PC-3 (cell line): ENCODE measurements at regions not wholly inside any gene's neighbourhood (a gene's known extent, or its start where the extent isn't known, plus 50 kb on each side); places are given as distances from the start of the nearest gene placed in this dataset.
A peak's percentile ranks its signal among the peaks of the same experiment; 100 is the strongest.

Experiments used
- ATAC-seq: fragments of 200-7000 bp; cut with Tn5 transposase; 2 replicates; pipeline ENCODE4 v1.9.1; 2020; ENCODE audit warnings: mild to moderate bottlenecking, moderate library complexity
- BruUV-seq: library from RNA; stranded (reverse); fragments of 400-500 nt; replicated peaks from 2 replicates; lab custom pipeline; 2021; lab: Mats Ljungman, UMichigan
- CTCF ChIA-PET: fragments of 300-600 bp; sonication (Branson Sonifier 250); formaldehyde crosslinking; loops from one replicate; lab custom pipeline; 2022; ENCODE audit warnings: antibody characterized with exemption; lab: Charles Lee
- POLR2A ChIA-PET: fragments of 300-600 bp; sonication (Branson Sonifier 250); formaldehyde crosslinking; loops from one replicate; lab custom pipeline; 2022; ENCODE audit warnings: antibody characterized with exemption; ENCODE audit not compliant: unreplicated experiment; lab: Charles Lee
- DNase-seq: peaks from one replicate; pipeline ENCODE4 v3.0.0-alpha.2; 2015
- H2AFZ ChIP-seq: fragments of 300-600 bp; sonication (generic); 2 replicates; pipeline ENCODE4 v1.6.0; 2016; ENCODE audit warnings: antibody characterized with exemption, low read length
- H3F3A ChIP-seq: fragments of 300-600 bp; sonication (generic); one replicate; pipeline ENCODE4 v1.6.0; 2017; ENCODE audit warnings: antibody characterized with exemption, low read length, control low read depth, mild to moderate bottlenecking; ENCODE audit not compliant: unreplicated experiment
- H3K27ac ChIP-seq: fragments of 300-600 bp; sonication (generic); 2 replicates; pipeline ENCODE4 v1.5.1; 2016; ENCODE audit warnings: mild to moderate bottlenecking, low read length
- H3K27me3 ChIP-seq: fragments of 300-600 bp; sonication (generic); 2 replicates; pipeline ENCODE4 v1.6.1; 2016; ENCODE audit warnings: low read length, mixed read lengths
- H3K36me3 ChIP-seq: fragments of 300-600 bp; sonication (generic); 2 replicates; pipeline ENCODE4 v1.6.1; 2016; ENCODE audit warnings: low read depth, mixed run types, low read length, mixed read lengths
- H3K4me1 ChIP-seq: fragments of 300-600 bp; sonication (generic); 2 replicates; pipeline ENCODE4 v1.5.1; 2016; ENCODE audit warnings: low read length; ENCODE audit not compliant: insufficient read depth
- H3K4me2 ChIP-seq: fragments of 300-600 bp; sonication (generic); 2 replicates; pipeline ENCODE4 v1.6.0; 2016; ENCODE audit warnings: low read length
- H3K4me3 ChIP-seq: fragments of 300-600 bp; sonication (generic); 2 replicates; pipeline ENCODE4 v1.5.1; 2016; ENCODE audit warnings: mild to moderate bottlenecking, low read length, mixed read lengths
- H3K79me2 ChIP-seq: fragments of 300-600 bp; sonication (generic); 2 replicates; pipeline ENCODE4 v1.6.1; 2017; ENCODE audit warnings: low read length, mixed read lengths
- H3K9ac ChIP-seq: fragments of 300-600 bp; sonication (generic); 2 replicates; pipeline ENCODE4 v1.6.0; 2016; ENCODE audit warnings: mild to moderate bottlenecking, low read length
- H3K9me2 ChIP-seq: fragments of 300-600 bp; sonication (generic); replicated peaks from 2 replicates; pipeline ENCODE4 v1.6.1; 2016; ENCODE audit warnings: mixed run types, low read length, mixed read lengths
- H3K9me3 ChIP-seq: fragments of 300-600 bp; sonication (generic); 2 replicates; pipeline ENCODE4 v1.6.1; 2016; ENCODE audit warnings: low read length, mixed read lengths
- H4K20me1 ChIP-seq: fragments of 300-600 bp; sonication (generic); 2 replicates; pipeline ENCODE4 v1.6.1; 2016; ENCODE audit warnings: low read length, mixed read lengths
- CTCF ChIP-seq: fragments of 300-600 bp; sonication (generic); conservative IDR thresholded peaks from 2 replicates; pipeline ENCODE4 v1.5.1; 2017; ENCODE audit warnings: antibody characterized with exemption, low read depth, mild to moderate bottlenecking, low read length
- EZH2 ChIP-seq: fragments of 300-600 bp; sonication (generic); IDR thresholded peaks from one replicate; pipeline ENCODE4 v1.6.1; 2017; ENCODE audit warnings: antibody characterized with exemption, mild to moderate bottlenecking, low read length; ENCODE audit not compliant: unreplicated experiment
- EZH2phosphoT487 ChIP-seq: fragments of 300-600 bp; sonication (generic); IDR thresholded peaks from 2 replicates; pipeline ENCODE4 v1.6.1; 2018; ENCODE audit warnings: mild to moderate bottlenecking, antibody characterized with exemption, low read length, borderline replicate concordance
- intact Hi-C: fragments of 100-400 bp; cut with micrococcal nuclease; formaldehyde crosslinking; loops from 2 replicates; pipeline ENCODE4 v1.9.0; 2023

GRCh38 chr10:52954407-52954806 lies 181.8 kb upstream of the MBL2 start:
- TF ChIP-seq EZH2 (no peak), CTCF (no peak), EZH2phosphoT487 (no peak)
- Histone ChIP-seq H4K20me1 (no peaks in the 10 kb centered on the region), H3K4me1 (peaks cover 44% of the 10 kb centered on the region), H3K27me3 (no peaks in the 10 kb centered on the region), H3K9me3 (no peaks in the 10 kb centered on the region), H3F3A (peaks cover 6% of the 10 kb centered on the region), H2AFZ (no peak overlapping the region), H3K27ac (peak overlapping the region; percentile 48), H3K9me2 (no peaks in the 10 kb centered on the region), H3K4me2 (no peak overlapping the region), H3K36me3 (no peaks in the 10 kb centered on the region), H3K9ac (no peak overlapping the region), H3K4me3 (no peak overlapping the region), H3K79me2 (no peaks in the 10 kb centered on the region)
- ATAC-seq: peak; percentile 41
- DNase-seq: peak; percentile 91
- CTCF ChIA-PET: no interaction called here
- POLR2A ChIA-PET: no interaction called here
- no TSS peak for BruUV-seq
- intact Hi-C loops: loop anchor here (1.0 to 5.0 kb wide), 4 partner anchors 148 to 1248 kb away; no protein-coding TSS in a partner anchor

- H3K9ac ChIP-seq: no peak overlapping the region
- H3K9me2 ChIP-seq: no peaks in the 10 kb centered on the region
- H3K27ac ChIP-seq: no peak overlapping the region
- TF ChIP-seq CTCF: no peak
- TF ChIP-seq EZH2: no peak
- no peak for TF ChIP-seq EZH2phosphoT487
- ChIA-PET POLR2A (interaction anchor here (0.7 kb wide), 1 partner anchor 9 kb away, joined by 3 read pairs; no protein-coding TSS in a partner anchor), CTCF (interaction anchor here (0.5 to 4.3 kb wide), 14 partner anchors 19 to 646 kb away, joined by 3 to 64 read pairs (median 4); no protein-coding TSS in a partner anchor)
- no peaks in the 10 kb centered on the region for H3K9me3 ChIP-seq
- intact Hi-C loops: loop anchor here (5.0 kb wide), 2 partner anchors 885 to 1250 kb away; no protein-coding TSS in a partner anchor
- no peaks in the 10 kb centered on the region for H3K79me2 ChIP-seq
- H3K27me3 ChIP-seq: no peaks in the 10 kb centered on the region
- no peak overlapping the region for H3K4me3 ChIP-seq
- 0 out of 2 replicates have a peak overlapping the region, but pooled peaks have one; percentile 36 for H2AFZ ChIP-seq
- H3K36me3 ChIP-seq: no peaks in the 10 kb centered on the region
- no peak for DNase-seq
- ATAC-seq: no peak
- H3K4me1 ChIP-seq: peaks cover 31% of the 10 kb centered on the region
- peaks cover 6% of the 10 kb centered on the region for H3F3A ChIP-seq
- no peaks in the 10 kb centered on the region for H4K20me1 ChIP-seq
- no TSS peak for BruUV-seq
- H3K4me2 ChIP-seq: no peak overlapping the region
Observed at GRCh38 chr10:52952391-52953055, 179.9 kb upstream of the MBL2 start.

GRCh38 chr10:52951824-52952223 lies 179.2 kb upstream of the MBL2 start:
- CTCF ChIA-PET: interaction anchor here (0.5 to 4.3 kb wide), 14 partner anchors 18 to 647 kb away, joined by 3 to 64 read pairs (median 4); no protein-coding TSS in a partner anchor
- no peaks in the 10 kb centered on the region for H4K20me1 ChIP-seq
- BruUV-seq: no TSS peak
- H3K4me1 ChIP-seq: peaks cover 24% of the 10 kb centered on the region
- H3K27ac ChIP-seq: no peak overlapping the region
- no peaks in the 10 kb centered on the region for H3K79me2 ChIP-seq
- intact Hi-C loops: loop anchor here (2.0 to 5.0 kb wide), 3 partner anchors 649 to 1250 kb away; no protein-coding TSS in a partner anchor
- POLR2A ChIA-PET: interaction anchor here (0.7 kb wide), 1 partner anchor 233 kb away, joined by 3 read pairs; no protein-coding TSS in a partner anchor
- H3K36me3 ChIP-seq: no peaks in the 10 kb centered on the region
- H3K27me3 ChIP-seq: no peaks in the 10 kb centered on the region
- H3K9me3 ChIP-seq: no peaks in the 10 kb centered on the region
- H3K9me2 ChIP-seq: no peaks in the 10 kb centered on the region
- H2AFZ ChIP-seq: peak overlapping the region; percentile 36
- H3K4me2 ChIP-seq: no peak overlapping the region
- TF ChIP-seq EZH2 (no peak), CTCF (peak; percentile 99)
- ATAC-seq (peak; percentile 44), DNase-seq (peak; percentile 97)
- H3F3A ChIP-seq: peaks cover 2% of the 10 kb centered on the region
- H3K4me3 ChIP-seq: no peak overlapping the region
- no peak overlapping the region for H3K9ac ChIP-seq
